ENCODE measurements at regions not wholly inside any gene's neighbourhood (a gene's known extent, or its start where the extent isn't known, plus 50 kb on each side); places are given as distances from the start of the nearest gene placed in this dataset.

DNA sequence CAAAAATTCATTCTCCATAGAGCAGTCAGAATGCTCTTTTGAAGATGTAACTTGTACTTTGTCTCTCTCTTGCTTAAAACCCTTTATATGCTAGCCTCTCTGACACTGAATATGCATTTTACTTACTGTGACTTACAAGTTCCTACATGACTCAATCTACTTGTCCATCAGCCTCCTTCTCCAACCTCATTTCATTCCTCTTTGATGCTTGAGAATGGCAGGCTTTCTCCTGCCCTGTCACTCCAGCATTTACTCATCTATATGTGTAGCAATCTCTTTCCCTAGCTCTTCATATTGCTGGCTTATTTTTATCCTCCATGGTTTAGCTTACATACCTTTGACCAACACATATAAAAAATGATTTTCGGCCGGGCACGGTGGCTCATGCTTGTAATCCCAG, 561.9 kb downstream of the CCER1 start:
- no peak for TF ChIP-seq POLR2A (IDR thresholded peaks at IDR 0.05; ENCODE audit: low read depth, low read length)
- DNase-seq (ENCODE audit: insufficient read length, low spot score) (no peak), FAIRE-seq (no peak)

DNA sequence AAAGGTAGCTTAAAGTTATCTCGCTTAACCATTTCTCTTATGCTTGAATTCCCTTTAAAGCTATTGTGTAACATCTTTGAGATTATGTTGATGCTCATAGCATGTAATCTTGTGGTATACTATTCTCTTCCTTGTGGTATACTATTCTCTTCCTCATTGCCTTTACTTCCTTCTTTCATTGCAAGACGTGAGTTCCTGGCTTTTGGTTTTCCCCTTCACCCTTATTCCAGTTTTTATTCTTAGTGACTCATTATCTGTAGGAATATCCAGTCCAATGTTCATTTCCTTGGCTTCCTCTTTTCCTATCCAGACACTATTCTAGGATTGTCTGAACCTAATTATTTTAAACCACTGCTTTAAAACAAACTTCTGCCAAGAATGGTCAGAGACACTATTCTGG, 564.0 kb downstream of the CCER1 start:
- no peak for TF ChIP-seq POLR2A (IDR thresholded peaks at IDR 0.05; ENCODE audit: low read depth, low read length)
- FAIRE-seq (no peak), DNase-seq (ENCODE audit: insufficient read length, low spot score) (no peak)

DNA sequence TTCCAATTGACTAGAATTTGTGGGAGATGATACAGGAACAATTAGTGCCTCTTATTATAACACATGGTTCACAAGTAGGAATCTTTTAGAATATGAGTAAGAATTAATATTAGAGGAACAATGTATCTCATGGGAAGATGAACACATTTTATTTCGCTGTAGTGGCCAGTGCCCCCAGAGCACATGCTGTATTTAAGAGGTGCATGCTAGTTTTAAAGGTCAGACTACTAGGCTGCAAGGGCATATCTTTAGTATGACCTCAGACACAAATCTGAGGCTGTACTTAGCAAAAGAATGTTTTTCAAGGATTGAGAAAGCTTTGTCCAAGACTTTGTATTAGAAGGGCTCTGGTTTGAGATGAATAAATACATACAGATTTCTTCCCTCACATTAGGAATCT, 586.9 kb downstream of the CCER1 start:
- no peak for DNase-seq (ENCODE audit: insufficient read length, low spot score)
- no peak for TF ChIP-seq POLR2A (IDR thresholded peaks at IDR 0.05; ENCODE audit: low read depth, low read length)
- FAIRE-seq = no peak

DNA sequence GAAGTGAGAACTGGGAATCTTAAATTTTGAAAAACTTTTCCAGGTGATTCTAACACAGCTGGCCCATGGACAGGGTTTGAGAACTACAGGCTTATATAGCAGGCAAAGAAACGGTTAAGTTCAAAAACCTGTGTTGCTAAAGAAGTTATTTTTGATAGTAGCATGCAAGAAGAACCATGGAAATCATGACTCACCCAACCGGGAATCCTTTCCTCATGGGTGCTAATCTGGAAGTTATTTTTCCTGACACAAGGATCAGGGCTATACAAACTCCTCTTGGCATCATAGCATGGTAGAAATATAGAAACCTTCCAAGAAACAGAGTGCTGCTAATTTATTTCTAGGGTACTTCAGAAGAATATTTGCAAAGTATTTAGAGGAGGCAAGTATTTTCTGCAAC, 588.7 kb downstream of the CCER1 start:
- DNase-seq (ENCODE audit: insufficient read length, low spot score) = no peak
- no peak for TF ChIP-seq POLR2A (IDR thresholded peaks at IDR 0.05; ENCODE audit: low read depth, low read length)
- FAIRE-seq = peak; percentile 55

DNA sequence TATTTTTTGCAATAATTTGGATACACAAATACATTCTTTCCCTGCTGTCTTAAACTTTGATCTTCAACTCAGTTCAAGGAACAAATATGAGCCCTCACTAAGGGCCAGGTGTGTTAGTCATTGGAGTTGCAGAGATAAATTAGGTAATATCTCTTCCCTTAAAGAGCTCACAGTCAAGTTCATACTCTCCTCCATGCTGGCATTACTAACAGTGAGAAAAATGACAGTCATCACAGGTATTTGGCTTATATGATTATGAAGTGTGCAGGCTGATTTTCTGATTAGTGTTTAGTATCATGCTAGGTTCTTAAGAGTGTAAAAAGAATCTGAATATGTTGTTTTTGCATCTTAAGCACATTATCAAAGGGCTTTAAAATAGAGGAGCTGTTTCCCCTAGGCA, 594.7 kb downstream of the CCER1 start:
- TF ChIP-seq POLR2A (IDR thresholded peaks at IDR 0.05; ENCODE audit: low read depth, low read length) = no peak
- no peak for DNase-seq (ENCODE audit: insufficient read length, low spot score)
- no peak for FAIRE-seq

DNA sequence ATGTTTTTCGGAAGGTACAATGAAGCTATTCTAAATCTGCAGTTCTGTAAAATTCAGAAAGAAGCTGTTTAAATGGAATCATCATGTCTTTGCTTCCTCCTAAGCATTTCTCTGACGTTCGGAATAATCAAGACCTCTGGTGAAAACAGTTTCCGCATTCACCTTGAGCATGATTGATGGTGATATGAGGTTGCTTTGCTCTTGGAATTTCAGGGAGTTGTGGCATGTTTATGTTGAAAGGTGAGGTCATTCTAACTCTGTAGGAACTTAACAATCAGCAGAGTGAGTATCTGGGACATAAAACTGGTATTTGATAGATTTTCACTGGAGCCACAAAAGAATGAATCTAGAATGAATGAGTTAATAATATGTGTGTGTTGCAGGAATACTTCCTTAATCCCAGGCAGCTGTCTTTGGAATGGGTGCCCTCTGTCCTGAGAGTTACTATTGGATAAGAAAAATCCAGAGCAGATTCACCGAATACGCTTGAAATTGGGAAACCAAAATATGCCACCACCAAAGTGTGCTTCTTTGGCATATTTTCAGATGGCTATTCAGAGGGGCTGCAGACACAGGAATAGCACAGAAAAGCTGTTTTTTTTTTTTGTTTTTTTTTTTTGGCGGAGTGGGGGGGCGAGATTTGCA, 599.1 kb downstream of the CCER1 start:
- FAIRE-seq = no peak
- DNase-seq (ENCODE audit: insufficient read length, low spot score) = no peak
- TF ChIP-seq POLR2A (IDR thresholded peaks at IDR 0.05; ENCODE audit: low read depth, low read length) = no peak

DNA sequence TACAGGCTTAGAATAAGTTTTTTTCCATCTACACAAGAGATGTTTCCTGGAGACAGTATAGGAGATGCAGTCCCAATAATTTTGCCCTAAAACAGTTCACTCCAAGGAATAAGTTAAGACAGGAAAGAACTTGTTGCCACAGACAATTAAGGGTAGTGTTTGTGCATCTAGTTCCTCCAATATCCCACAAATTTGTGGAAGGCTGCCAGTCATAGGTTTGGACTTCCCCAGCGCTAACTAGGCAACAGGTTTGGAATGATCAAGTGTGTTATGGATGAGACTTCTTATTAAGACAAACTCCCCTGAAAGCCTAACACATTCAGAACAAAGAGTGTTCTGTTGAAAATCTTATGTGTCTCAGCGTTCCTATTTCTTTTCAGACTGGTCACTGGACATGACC, 611.0 kb downstream of the CCER1 start:
- DNase-seq (ENCODE audit: insufficient read length, low spot score) (no peak), FAIRE-seq (no peak)
- no peak for TF ChIP-seq POLR2A (IDR thresholded peaks at IDR 0.05; ENCODE audit: low read depth, low read length)

DNA sequence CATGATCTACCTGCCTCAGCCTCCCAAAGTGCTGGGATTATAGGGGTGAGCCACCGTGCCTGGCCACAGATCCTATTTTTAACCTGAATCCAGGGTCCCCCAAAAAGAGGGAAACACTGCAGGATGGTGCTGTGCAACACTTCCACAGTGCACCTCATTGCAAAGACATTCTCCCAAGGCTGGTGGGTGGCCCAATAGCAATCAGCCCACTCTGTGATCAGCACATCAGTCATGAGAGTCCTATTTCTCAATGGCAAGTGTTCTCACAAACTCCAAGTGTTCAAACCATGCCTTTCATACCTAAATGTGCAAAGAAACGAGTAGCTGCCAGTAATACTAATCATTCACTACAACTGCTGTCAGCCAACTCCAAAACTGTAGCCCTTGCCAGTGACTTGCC, 612.9 kb downstream of the CCER1 start:
- DNase-seq (ENCODE audit: insufficient read length, low spot score) (no peak), FAIRE-seq (no peak)
- no peak for TF ChIP-seq POLR2A (IDR thresholded peaks at IDR 0.05; ENCODE audit: low read depth, low read length)

DNA sequence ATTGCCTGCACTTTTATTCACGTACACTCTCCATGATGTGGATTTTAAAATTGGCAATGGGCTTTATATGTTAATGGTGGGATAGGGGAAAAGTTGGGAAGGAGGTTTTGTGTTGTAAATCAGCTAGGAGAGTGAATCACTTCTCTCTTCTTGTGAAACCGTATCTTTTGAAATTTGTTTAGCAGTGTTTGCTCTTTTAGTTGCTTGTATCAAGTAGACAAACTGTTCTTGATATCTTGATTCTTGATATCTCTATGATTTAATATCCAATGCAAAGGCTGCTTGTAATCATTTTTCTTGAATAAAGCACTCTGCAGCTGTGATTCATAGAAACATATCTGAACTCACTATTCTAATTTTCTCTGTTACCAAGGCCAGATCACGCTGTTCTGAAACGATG, 615.1 kb downstream of the CCER1 start:
- FAIRE-seq (no peak), DNase-seq (ENCODE audit: insufficient read length, low spot score) (no peak)
- no peak for TF ChIP-seq POLR2A (IDR thresholded peaks at IDR 0.05; ENCODE audit: low read depth, low read length)

DNA sequence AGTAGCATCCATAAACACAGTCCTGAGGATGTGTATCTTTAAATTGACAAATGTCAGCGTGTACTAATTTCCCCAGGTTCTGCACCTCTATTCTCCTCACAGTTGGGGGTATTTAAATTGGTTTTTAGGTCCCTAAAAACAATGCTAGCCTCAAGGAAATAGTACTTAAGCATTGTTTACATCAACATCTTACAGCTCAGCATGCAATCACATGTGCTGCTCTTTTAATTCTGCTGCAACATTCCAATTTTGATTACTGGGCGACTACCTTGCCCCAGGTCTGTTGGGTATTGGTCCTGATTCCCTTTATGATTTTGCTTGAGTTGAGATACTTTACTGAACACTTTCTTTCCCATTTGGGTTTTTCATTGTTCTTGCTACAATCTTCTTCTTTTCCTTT, 616.6 kb downstream of the CCER1 start:
- no peak for DNase-seq (ENCODE audit: insufficient read length, low spot score)
- no peak for TF ChIP-seq POLR2A (IDR thresholded peaks at IDR 0.05; ENCODE audit: low read depth, low read length)
- FAIRE-seq = no peak

DNA sequence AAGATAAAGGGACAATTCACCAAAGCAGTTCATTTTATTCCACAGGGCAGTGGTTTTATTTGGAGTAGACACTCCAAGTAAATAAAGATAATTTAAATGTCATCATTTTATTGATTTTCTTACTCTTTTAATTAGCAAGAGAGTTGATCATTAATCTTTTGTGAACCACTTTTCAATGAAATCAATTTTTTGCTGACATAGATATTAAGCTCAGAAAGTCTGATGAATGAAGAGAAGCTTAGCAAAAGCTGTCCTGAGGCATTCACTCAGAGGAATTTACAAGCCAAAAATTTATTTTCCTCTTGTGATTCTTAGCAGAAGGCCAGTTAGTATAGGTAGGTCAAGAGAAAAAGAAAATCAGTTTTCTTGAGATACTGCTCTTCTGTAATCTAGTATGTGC, 618.0 kb downstream of the CCER1 start:
- no peak for DNase-seq (ENCODE audit: insufficient read length, low spot score)
- FAIRE-seq = no peak
- TF ChIP-seq POLR2A (IDR thresholded peaks at IDR 0.05; ENCODE audit: low read depth, low read length) = no peak

DNA sequence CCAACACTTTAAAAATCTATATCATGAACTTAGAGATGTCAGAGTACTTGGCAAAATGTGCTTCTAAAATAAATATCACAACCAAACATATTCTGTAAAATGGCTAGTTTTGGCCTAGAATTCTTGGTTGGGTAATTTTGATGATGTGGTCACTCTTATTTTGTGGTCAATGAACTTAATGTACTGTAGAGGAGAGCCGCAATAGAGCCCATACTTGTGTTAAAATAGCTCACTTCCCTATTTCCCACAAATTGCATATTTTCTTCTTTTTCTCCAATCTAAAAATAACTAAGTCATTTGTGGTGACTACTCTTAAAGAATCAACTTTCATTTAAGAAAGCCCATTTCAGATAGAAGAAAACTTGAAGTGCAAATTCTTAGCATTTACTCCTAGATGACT, 619.4 kb downstream of the CCER1 start:
- no peak for DNase-seq (ENCODE audit: insufficient read length, low spot score)

DNA sequence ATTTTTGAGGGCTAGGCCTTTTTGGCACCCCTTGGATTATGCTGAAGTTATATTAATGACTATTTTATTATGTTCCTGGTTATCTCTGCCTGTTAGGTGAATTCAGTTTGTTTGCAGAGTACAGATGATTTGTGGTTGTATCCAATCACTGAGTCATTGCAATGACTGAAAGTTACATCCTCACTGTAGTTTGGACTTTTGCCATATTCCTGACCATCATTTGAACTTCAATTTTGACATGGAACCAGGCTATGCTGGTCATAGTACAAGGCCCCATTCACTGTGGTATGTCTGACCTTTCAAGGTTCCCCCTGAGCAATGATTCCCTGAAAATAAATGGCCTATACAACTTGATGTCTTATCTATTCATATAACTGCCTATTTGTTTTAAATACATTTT, 621.0 kb downstream of the CCER1 start:
- no peak for DNase-seq (ENCODE audit: insufficient read length, low spot score)
- TF ChIP-seq POLR2A (IDR thresholded peaks at IDR 0.05; ENCODE audit: low read depth, low read length) = no peak
- peak; percentile 76 for FAIRE-seq

More for the DNA sequence above, 619.4 kb downstream of the CCER1 start:
- TF ChIP-seq POLR2A (IDR thresholded peaks at IDR 0.05; ENCODE audit: low read depth, low read length) = no peak
- no peak for FAIRE-seq

DNA sequence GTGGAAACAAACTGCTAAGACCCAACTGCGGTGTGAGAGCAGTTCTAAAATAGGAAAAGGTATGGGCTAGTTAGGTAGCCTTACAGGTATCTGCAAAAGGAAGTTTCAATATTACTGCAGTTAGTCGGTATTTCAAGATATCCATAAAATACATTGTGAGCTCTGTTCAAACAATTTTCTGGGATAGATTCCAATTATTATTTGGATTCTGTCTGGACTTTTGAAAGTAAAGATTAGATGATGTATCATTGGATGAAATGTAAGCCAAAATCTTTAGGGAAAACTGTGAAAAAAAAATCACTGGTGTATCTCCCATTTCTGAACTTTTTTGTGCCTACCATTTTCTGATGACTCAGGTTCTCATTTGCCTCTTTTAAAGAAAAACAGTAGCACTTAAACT, 621.6 kb downstream of the CCER1 start:
- FAIRE-seq = no peak
- no peak for TF ChIP-seq POLR2A (IDR thresholded peaks at IDR 0.05; ENCODE audit: low read depth, low read length)
- no peak for DNase-seq (ENCODE audit: insufficient read length, low spot score)

DNA sequence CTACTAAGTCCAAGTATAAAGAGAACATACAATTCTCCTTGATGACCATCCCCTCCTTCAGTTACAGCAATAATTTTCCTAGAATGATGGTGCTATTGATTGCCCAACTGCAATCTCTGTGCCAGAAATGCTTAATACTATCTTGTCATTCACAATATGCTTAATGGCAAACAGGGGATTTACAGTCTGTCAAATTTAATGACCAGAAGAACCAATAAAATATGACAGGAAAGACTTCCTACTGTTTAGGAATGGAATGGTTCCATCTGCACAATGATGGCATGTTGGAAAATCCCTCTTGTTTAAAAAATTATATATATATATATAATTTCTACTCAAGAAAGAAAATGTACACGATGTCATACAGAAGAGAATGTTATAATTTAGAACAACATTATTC, 623.2 kb downstream of the CCER1 start:
- FAIRE-seq (no peak), DNase-seq (ENCODE audit: insufficient read length, low spot score) (no peak)
- TF ChIP-seq POLR2A (IDR thresholded peaks at IDR 0.05; ENCODE audit: low read depth, low read length) = no peak

DNA sequence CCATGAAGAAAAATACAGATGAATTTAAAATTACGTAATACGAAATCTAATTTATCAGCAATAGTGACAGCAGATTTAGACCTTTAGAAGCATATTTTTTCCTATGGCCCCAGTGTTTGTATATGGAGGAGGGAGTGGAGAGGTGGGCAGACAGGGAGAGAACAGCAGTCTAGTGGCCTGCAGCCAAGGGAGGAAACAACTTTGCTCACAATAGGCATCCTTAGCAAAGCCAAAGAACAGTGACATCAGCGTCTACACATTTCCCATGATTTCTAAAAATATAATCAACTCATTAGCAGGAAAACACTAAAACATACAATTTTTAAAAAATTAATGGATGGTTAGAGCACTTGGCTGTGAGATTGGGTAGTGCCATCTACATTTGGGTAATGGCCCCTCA, 622.6 kb upstream of the ATP2B1 start:
- no peak for TF ChIP-seq POLR2A (IDR thresholded peaks at IDR 0.05; ENCODE audit: low read depth, low read length)

More for the DNA sequence above, 622.6 kb upstream of the ATP2B1 start:
- DNase-seq (ENCODE audit: insufficient read length, low spot score) (no peak), FAIRE-seq (no peak)
